Heart right ventricle (tissue), 16 donors: ENCODE measurements at regions not wholly inside any gene's neighbourhood (a gene's known extent, or its start where the extent isn't known, plus 50 kb on each side); places are given as distances from the start of the nearest gene placed in this dataset.

Experiments used
- ATAC-seq, 8 donors: fragments of 200-7000 bp; cut with Tn5 transposase; one replicate each; pipeline ENCODE4 v1.9.1; 2020; ENCODE audit warnings: mild to moderate bottlenecking in 8 of 8, moderate library complexity in 8 of 8, moderate number of reproducible peaks in 1 of 8
- DNase-seq, 2 donors: peaks; one replicate each; pipeline ENCODE4 v3.0.0-alpha.2; 2020
- H3K27ac ChIP-seq, 10 donors: fragments of 200-600 bp; sonication (generic) in 2 of 10; one replicate each; pipeline versions ENCODE4 v1.5.0 to v1.8.0; 2020 to 2022; ENCODE audit warnings: mild to moderate bottlenecking in 3 of 10
- H3K27me3 ChIP-seq, 7 donors: fragments of 200-600 bp; one replicate each; pipeline ENCODE4 v1.8.0; 2021 to 2022; ENCODE audit warnings: mild to moderate bottlenecking in 2 of 7
- H3K36me3 ChIP-seq, 9 donors: fragments of 200-600 bp; sonication (generic) in 1 of 9; one replicate each; pipeline versions ENCODE4 v1.5.0 to v1.8.0; 2020 to 2022; ENCODE audit warnings: mild to moderate bottlenecking in 2 of 9
- H3K4me1 ChIP-seq, 9 donors: fragments of 200-600 bp; sonication (generic) in 1 of 9; one replicate each; pipeline versions ENCODE4 v1.5.0 to v1.8.0; 2020 to 2022; ENCODE audit warnings: mild to moderate bottlenecking in 4 of 9
- H3K4me3 ChIP-seq, 10 donors: fragments of 200-600 bp; sonication (generic) in 2 of 10; one replicate each; pipeline versions ENCODE4 v1.5.0 to v1.8.0; 2020 to 2022; ENCODE audit warnings: mild to moderate bottlenecking in 7 of 10, moderate library complexity in 2 of 10
- H3K9me3 ChIP-seq, 11 donors: fragments of 200-600 bp in 10 of 11; sonication (generic) in 2 of 11; one replicate each; pipeline versions ENCODE4 v1.5.0 to v1.8.0; 2013 to 2022; ENCODE audit warnings: mild to moderate bottlenecking in 2 of 11, control low read depth in 1 of 11, moderate library complexity in 1 of 11
- CTCF ChIP-seq, 9 donors: fragments of 200-600 bp; sonication (generic) in 2 of 9; IDR thresholded peaks; one replicate each; pipeline versions ENCODE4 v1.5.0 to v1.8.0; 2021 to 2022; ENCODE audit warnings: antibody characterized with exemption in 9 of 9, mild to moderate bottlenecking in 5 of 9, moderate library complexity in 1 of 9
- WGBS, 2 donors: extraction: QIAGEN DNeasy Blood & Tissue Kit; methylation state at CpG; one replicate each; pipeline ENCODE4 v1.1.7; 2013; ENCODE audit warnings: inconsistent platforms in 1 of 2; 5-methylcytosine and 5-hydroxymethylcytosine counted together
- intact Hi-C, 10 donors: fragments of 100-400 bp; cut with DNase I; formaldehyde crosslinking; loops; one replicate each; pipeline versions ENCODE4 v1.11.1 to v1.14.2; 2022
- donor health status: Arrhythmogenic right ventricular cardiomyopathy.
- donor health status: ischemic (EF 13 %, LVEDD 7.1; RV severe dilation, severe dysfunction).
- donor health status: healthy with polysubstance abuse.
- donor health status: DM: no; HTN: yes; CAD: no.
- donor health status: DM: no; HTN: no; CAD: no.
- donor health status: ischemic (EF 25% LVEDD 6.9; RV normal size, moderate dysfunction).
- donor health status: ischemic (EF 25% LVEDD 5.7; RV mildly dilated, moderate dysfunction).
- donor health status: healthy.
- donor health status: DM: yes; HTN: yes; CAD: no.
- donor health status: Ischemic cardiomyopathy.
- donor health status: ischemic (EF 35%, LVEDD 5.7; RV mildly dilated, moderate dysfunction).
- donor health status: nonischemic (EF 11% LVEDD 7.7; RV severe dilation, severe dysfunction).
- donor health status: DM: yes; HTN: yes; CAD: no.
- donor health status: PGD.
- donor health status: ischemic (EF 29% LVEDD 5.4; RV normal size, mild dysfunction).
- donor health status: nonischemic (EF 23%, LVEDD 6.1; RV moderate dilation, normal function).

- Histone ChIP-seq H3K4me3 (no peak overlapping the region), H3K9me3 (peaks cover 0 to 5% (median 0%) of the 10 kb centered on the region in 11 donors), H3K27ac (no peak overlapping the region), H3K27me3 (peaks cover 0 to 3% (median 0%) of the 10 kb centered on the region in 7 donors), H3K36me3 (no peaks in the 10 kb centered on the region), H3K4me1 (no peaks in the 10 kb centered on the region)
- no peak for ATAC-seq
- DNase-seq: no peak
- 80 to 90% methylated on average over 3 of the region's 3 CpGs for WGBS, 2 donors
- TF ChIP-seq CTCF (IDR thresholded peaks at IDR 0.05): no peak
- intact Hi-C loops: no loop called here
Observed at GRCh38 chr2:114038710-114039109, 148.8 kb downstream of the ACTR3 start.

GRCh38 chr2:114039677-114040076, 149.8 kb downstream of the ACTR3 start:
- H3K4me1 ChIP-seq: no peaks in the 10 kb centered on the region
- no peak overlapping the region for H3K27ac ChIP-seq
- TF ChIP-seq CTCF (IDR thresholded peaks at IDR 0.05): no peak
- intact Hi-C loops: no loop called here
- H3K27me3 ChIP-seq: peaks cover 0 to 3% (median 0%) of the 10 kb centered on the region in 7 donors
- H3K36me3 ChIP-seq: no peaks in the 10 kb centered on the region
- no peak overlapping the region for H3K4me3 ChIP-seq
- 71 to 73% methylated on average over 2 of the region's 2 CpGs for WGBS, 2 donors
- no peak for DNase-seq
- H3K9me3 ChIP-seq: peaks cover 0 to 5% (median 0%) of the 10 kb centered on the region in 11 donors
- no peak for ATAC-seq

- Histone ChIP-seq H3K27ac (no peak overlapping the region), H3K27me3 (peaks cover 0 to 3% (median 0%) of the 10 kb centered on the region in 7 donors), H3K9me3 (peaks cover 0 to 5% (median 0%) of the 10 kb centered on the region in 11 donors), H3K36me3 (no peaks in the 10 kb centered on the region), H3K4me1 (no peaks in the 10 kb centered on the region), H3K4me3 (no peak overlapping the region)
- TF ChIP-seq CTCF (IDR thresholded peaks at IDR 0.05): no peak
- ATAC-seq (no peak), DNase-seq (no peak)
- intact Hi-C loops: no loop called here
- WGBS, 2 donors: 55 to 58% methylated on average over 7 of the region's 7 CpGs
Observed at GRCh38 chr2:114040826-114041225, 150.9 kb downstream of the ACTR3 start.

- H3K27ac ChIP-seq: no peak overlapping the region
- no peaks in the 10 kb centered on the region for H3K36me3 ChIP-seq
- H3K9me3 ChIP-seq: no peaks in the 10 kb centered on the region
- H3K4me1 ChIP-seq: no peaks in the 10 kb centered on the region
- no peak for TF ChIP-seq CTCF (IDR thresholded peaks at IDR 0.05)
- no peak overlapping the region for H3K4me3 ChIP-seq
- no peak for ATAC-seq
- WGBS, 2 donors: 88% methylated on average over 5 of the region's 5 CpGs
- H3K27me3 ChIP-seq: no peaks in the 10 kb centered on the region
- intact Hi-C loops: no loop called here
- DNase-seq: no peak
Observed at GRCh38 chr2:114044985-114045384, 155.1 kb downstream of the ACTR3 start.
